Epithelial cell of esophagus (primary cell): ENCODE measurements at regions not wholly inside any gene's neighbourhood (a gene's known extent, or its start where the extent isn't known, plus 50 kb on each side); places are given as distances from the start of the nearest gene placed in this dataset.

ENCODE experiments used
- DNase-seq: peaks from one replicate; pipeline ENCODE4 v3.0.0; 2010; ENCODE audit warnings: low read depth
- H3K4me3 ChIP-seq: 2 replicates; pipeline ENCODE4 v1.5.1; 2011; ENCODE audit warnings: mild to moderate bottlenecking, low read length, control low read depth
- CTCF ChIP-seq: IDR thresholded peaks from 2 replicates; pipeline ENCODE4 v1.5.1; 2011; ENCODE audit warnings: low read depth, mild to moderate bottlenecking, low read length, control low read depth, inconsistent platforms; ENCODE audit not compliant: insufficient read depth; ENCODE audit errors: missing control alignments

GRCh38 chr6:118710616-118711015, 59.2 kb upstream of the CEP85L start:
- TF ChIP-seq CTCF: no peak
- peak; percentile 14 for DNase-seq
- no peak overlapping the region for H3K4me3 ChIP-seq

DNA sequence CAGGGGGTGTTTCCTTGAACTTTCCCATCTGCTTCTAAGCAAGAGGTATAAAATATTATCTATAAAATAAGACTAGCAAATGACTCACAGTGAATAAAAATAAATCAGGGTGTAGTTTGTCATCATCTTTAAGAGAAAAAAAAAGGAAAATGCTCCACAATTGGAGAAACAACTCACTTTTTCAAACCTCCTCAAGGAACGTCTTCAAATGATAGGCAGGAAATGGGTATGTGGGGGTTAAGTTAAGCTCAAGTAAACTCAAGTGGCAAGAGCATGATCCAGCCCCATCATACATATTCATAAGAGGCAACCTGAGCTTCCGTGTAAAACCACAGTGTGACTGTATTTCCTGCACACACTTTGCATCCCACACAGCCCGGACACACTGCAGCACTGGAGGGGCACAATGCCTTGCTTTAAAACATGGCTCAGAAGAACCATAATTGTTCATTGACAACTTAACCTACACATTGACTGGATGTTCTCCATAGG, 58.5 kb upstream of the CEP85L start:
- DNase-seq: peak; percentile 70
- no peak for TF ChIP-seq CTCF
- no peak overlapping the region for H3K4me3 ChIP-seq

DNA sequence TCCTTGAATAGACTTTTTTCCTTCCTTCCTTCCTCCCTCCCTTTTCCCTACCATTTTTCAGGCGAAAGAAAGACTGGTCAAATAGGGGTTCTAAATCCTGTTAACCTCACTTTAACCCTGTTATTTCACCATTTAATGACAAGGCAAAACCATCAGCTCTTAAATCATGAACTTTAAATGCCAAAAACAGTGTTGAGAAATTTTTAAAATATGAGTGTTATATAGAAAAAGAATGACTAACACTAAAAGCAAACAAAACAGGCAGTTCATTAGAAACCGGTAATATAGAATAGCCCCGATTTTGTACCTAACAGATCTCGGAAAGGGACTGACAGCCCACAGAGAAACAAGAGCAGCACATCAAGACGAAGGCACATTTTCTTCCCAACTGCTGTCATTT, 57.4 kb upstream of the CEP85L start:
- H3K4me3 ChIP-seq: peak overlapping the region; percentile 12
- no peak for TF ChIP-seq CTCF
- DNase-seq: peak; percentile 66

GRCh38 chr6:118708055-118708454, 56.7 kb upstream of the CEP85L start:
- H3K4me3 ChIP-seq: no peak overlapping the region
- TF ChIP-seq CTCF: no peak
- DNase-seq: peak; percentile 57

GRCh38 chr6:118706702-118707101, 55.3 kb upstream of the CEP85L start:
- no peak overlapping the region for H3K4me3 ChIP-seq
- DNase-seq: no peak
- TF ChIP-seq CTCF: no peak

- TF ChIP-seq CTCF: no peak
- H3K4me3 ChIP-seq: no peak overlapping the region
- DNase-seq: peak; percentile 55
These were observed 54.4 kb upstream of the CEP85L start for GRCh38 chr6:118705544-118706491.
